GM12878 (cell line): ENCODE measurements at regions not wholly inside any gene's neighbourhood (a gene's known extent, or its start where the extent isn't known, plus 50 kb on each side); places are given as distances from the start of the nearest gene placed in this dataset.
A peak's percentile ranks its signal among the peaks of the same experiment; 100 is the strongest.

Experiments
- CBX5 ChIP-seq: sonication (generic); IDR thresholded peaks from 2 replicates; pipeline ENCODE4 v1.6.1; 2016; ENCODE audit warnings: low read depth, moderate library complexity, mild to moderate bottlenecking, inconsistent platforms
- CTCF ChIP-seq, 3 experiments: IDR thresholded peaks in 2 of 3; conservative IDR thresholded peaks in 1 of 3; 2 replicates each; pipeline ENCODE4 v1.5.1; 2011; ENCODE audit warnings: low read depth in 3 of 3, low read length in 3 of 3, mild to moderate bottlenecking in 3 of 3, control low read depth in 2 of 3, moderate library complexity in 2 of 3, inconsistent platforms in 1 of 3, mixed read lengths in 1 of 3; ENCODE audit not compliant: control insufficient read depth in 2 of 3, insufficient read depth in 1 of 3; ENCODE audit errors: extremely low read depth in 1 of 3
- E2F8 ChIP-seq: fragments of 450-650 bp; IDR thresholded peaks from 2 replicates; pipeline ENCODE4 v1.6.1; 2018; ENCODE audit warnings: mild to moderate bottlenecking, low read depth, moderate library complexity; ENCODE audit not compliant: partially characterized antibody
- GATAD2B ChIP-seq: fragments of 450-650 bp; conservative IDR thresholded peaks from 2 replicates; pipeline ENCODE4 v1.6.1; 2017; ENCODE audit warnings: low read depth, mild to moderate bottlenecking, moderate library complexity
- IRF4 ChIP-seq: IDR thresholded peaks from 2 replicates; pipeline ENCODE4 v1.6.1; 2011; ENCODE audit warnings: low read depth, low read length
- KAT2A ChIP-seq: conservative IDR thresholded peaks from 2 replicates; pipeline ENCODE4 v1.6.1; 2011; ENCODE audit warnings: low read depth, low read length; ENCODE audit not compliant: control insufficient read depth
- RAD21 ChIP-seq: IDR thresholded peaks from 2 replicates; pipeline ENCODE4 v1.6.1; 2011; ENCODE audit warnings: mild to moderate bottlenecking, low read depth, low read length, moderate library complexity; ENCODE audit not compliant: insufficient read depth
- RELA ChIP-seq: fragments of 450-650 bp; IDR thresholded peaks from 2 replicates; pipeline ENCODE4 v1.8.0; 2014; ENCODE audit warnings: borderline replicate concordance; ENCODE audit not compliant: partially characterized antibody
- SMC3 ChIP-seq: IDR thresholded peaks from 2 replicates; pipeline ENCODE4 v1.6.1; 2011; ENCODE audit warnings: low read length, improper control_type of control experiment, borderline replicate concordance
- SREBF2 ChIP-seq: IDR thresholded peaks from 2 replicates; pipeline ENCODE4 v1.6.1; 2012; ENCODE audit warnings: mild to moderate bottlenecking, low read length
- TAF1 ChIP-seq: IDR thresholded peaks from 2 replicates; pipeline ENCODE4 v1.6.1; 2011; ENCODE audit warnings: mild to moderate bottlenecking, low read depth, low read length, borderline replicate concordance
- USF2 ChIP-seq: IDR thresholded peaks from 2 replicates; pipeline ENCODE4 v1.6.1; 2011; ENCODE audit warnings: low read depth, low read length, improper control_type of control experiment, borderline replicate concordance
- TF ChIP-seq, protein P1 (sequence below): fragments of 150-350 bp; IDR thresholded peaks from 2 replicates; pipeline ENCODE4 v1.6.1; 2016; ENCODE audit warnings: low read depth, low read length
- TF ChIP-seq, protein P2 (sequence below): fragments of 450-650 bp; IDR thresholded peaks from 2 replicates; pipeline ENCODE4 v1.6.1; 2017; ENCODE audit warnings: borderline replicate concordance

DNA sequence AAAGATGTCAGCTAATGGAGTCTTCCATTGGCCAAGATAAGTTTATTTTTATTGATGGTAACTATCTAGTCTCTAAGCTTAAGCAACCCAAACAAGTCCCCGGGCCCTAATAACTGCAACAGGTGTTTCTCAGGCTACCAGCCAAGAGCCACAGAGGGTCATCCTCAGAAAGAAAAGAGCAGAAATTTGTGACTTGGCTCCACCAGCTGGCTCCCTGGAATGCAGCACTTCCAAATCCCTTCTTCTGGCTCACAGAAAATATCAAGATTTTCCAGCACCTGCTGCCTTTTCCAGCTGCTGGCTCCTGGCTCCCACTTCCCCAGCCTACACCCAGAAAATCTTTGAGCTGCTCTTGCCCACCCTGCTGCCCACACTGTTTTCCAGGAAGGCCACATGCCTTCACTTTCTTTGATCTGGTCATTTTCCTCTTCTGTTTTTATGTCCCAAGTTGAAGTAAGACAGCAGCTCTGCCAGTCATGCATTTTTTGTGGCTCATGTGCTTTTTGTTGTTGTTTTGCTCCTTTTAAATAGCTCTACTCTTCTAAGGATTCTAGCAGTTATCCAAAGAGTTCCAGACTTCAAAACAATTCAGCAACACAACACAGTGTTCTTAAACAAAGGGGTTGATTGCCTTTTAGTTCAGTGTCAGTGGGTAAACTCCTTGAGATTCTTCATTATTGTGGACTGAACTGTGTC is 151.0 kb upstream of the SMLR1 start (continued):
- no peak for TF ChIP-seq SREBF2
- no peak for TF ChIP-seq E2F8
- TF ChIP-seq SMC3 = peak; percentile 21; the same call in 1 of the 2 replicates
- peak; percentile 40; the same call in 1 of the 2 replicates for TF ChIP-seq RAD21
- TF ChIP-seq GATAD2B = no peak
- TF ChIP-seq USF2 = no peak
- TF ChIP-seq KAT2A = no peak
- peak in 1 of 3 experiments; percentile 31; a peak in 2 of 6 replicates for TF ChIP-seq CTCF (IDR thresholded peaks at IDR 0.05 in 2 of 3, conservative IDR thresholded peaks at IDR 0.05 in 1 of 3; ENCODE audit: control insufficient read depth in 2 of 3, extremely low read depth in 1 of 3, insufficient read depth in 1 of 3, low read depth in 3 of 3, low read length in 3 of 3)
- TF ChIP-seq CBX5 = no peak
- no peak for TF ChIP-seq IRF4
- TF ChIP-seq, protein P1, sequence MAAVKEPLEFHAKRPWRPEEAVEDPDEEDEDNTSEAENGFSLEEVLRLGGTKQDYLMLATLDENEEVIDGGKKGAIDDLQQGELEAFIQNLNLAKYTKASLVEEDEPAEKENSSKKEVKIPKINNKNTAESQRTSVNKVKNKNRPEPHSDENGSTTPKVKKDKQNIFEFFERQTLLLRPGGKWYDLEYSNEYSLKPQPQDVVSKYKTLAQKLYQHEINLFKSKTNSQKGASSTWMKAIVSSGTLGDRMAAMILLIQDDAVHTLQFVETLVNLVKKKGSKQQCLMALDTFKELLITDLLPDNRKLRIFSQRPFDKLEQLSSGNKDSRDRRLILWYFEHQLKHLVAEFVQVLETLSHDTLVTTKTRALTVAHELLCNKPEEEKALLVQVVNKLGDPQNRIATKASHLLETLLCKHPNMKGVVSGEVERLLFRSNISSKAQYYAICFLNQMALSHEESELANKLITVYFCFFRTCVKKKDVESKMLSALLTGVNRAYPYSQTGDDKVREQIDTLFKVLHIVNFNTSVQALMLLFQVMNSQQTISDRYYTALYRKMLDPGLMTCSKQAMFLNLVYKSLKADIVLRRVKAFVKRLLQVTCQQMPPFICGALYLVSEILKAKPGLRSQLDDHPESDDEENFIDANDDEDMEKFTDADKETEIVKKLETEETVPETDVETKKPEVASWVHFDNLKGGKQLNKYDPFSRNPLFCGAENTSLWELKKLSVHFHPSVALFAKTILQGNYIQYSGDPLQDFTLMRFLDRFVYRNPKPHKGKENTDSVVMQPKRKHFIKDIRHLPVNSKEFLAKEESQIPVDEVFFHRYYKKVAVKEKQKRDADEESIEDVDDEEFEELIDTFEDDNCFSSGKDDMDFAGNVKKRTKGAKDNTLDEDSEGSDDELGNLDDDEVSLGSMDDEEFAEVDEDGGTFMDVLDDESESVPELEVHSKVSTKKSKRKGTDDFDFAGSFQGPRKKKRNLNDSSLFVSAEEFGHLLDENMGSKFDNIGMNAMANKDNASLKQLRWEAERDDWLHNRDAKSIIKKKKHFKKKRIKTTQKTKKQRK = no peak
- no peak for TF ChIP-seq RELA
- no peak for TF ChIP-seq TAF1
- TF ChIP-seq, protein P2, sequence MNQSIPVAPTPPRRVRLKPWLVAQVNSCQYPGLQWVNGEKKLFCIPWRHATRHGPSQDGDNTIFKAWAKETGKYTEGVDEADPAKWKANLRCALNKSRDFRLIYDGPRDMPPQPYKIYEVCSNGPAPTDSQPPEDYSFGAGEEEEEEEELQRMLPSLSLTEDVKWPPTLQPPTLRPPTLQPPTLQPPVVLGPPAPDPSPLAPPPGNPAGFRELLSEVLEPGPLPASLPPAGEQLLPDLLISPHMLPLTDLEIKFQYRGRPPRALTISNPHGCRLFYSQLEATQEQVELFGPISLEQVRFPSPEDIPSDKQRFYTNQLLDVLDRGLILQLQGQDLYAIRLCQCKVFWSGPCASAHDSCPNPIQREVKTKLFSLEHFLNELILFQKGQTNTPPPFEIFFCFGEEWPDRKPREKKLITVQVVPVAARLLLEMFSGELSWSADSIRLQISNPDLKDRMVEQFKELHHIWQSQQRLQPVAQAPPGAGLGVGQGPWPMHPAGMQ = no peak
